Mesendoderm (in vitro differentiated cells): ENCODE measurements at regions not wholly inside any gene's neighbourhood (a gene's known extent, or its start where the extent isn't known, plus 50 kb on each side); places are given as distances from the start of the nearest gene placed in this dataset.

Experiments used
- DNase-seq: peaks from one replicate; pipeline ENCODE4 v3.0.0; 2013
- H2AK5ac ChIP-seq: 2 replicates; pipeline ENCODE4 v1.6.1; 2013; ENCODE audit warnings: low read length, inconsistent platforms
- H2BK120ac ChIP-seq: 2 replicates; pipeline ENCODE4 v1.6.1; 2013; ENCODE audit warnings: low read depth, mild to moderate bottlenecking, low read length, moderate library complexity, mixed read lengths
- H2BK15ac ChIP-seq: replicated peaks from 2 replicates; pipeline ENCODE4 v1.6.1; 2013; ENCODE audit warnings: low read depth, mild to moderate bottlenecking, moderate library complexity
- H2BK5ac ChIP-seq: 2 replicates; pipeline ENCODE4 v1.6.1; 2013; ENCODE audit warnings: low read length, inconsistent platforms
- H3K18ac ChIP-seq: 2 replicates; pipeline ENCODE4 v1.6.1; 2013; ENCODE audit warnings: mild to moderate bottlenecking, low read length, mixed read lengths
- H3K23ac ChIP-seq: one replicate; pipeline ENCODE4 v1.6.1; 2013; ENCODE audit warnings: low read length
- H3K27ac ChIP-seq: 2 replicates; pipeline ENCODE4 v1.5.1; 2013; ENCODE audit warnings: low read depth, mild to moderate bottlenecking, inconsistent platforms, low read length, moderate library complexity
- H3K27me3 ChIP-seq: 2 replicates; pipeline ENCODE4 v1.6.1; 2013; ENCODE audit warnings: low read length, control low read depth, mild to moderate bottlenecking, inconsistent platforms; ENCODE audit not compliant: insufficient read depth, poor library complexity
- H3K36me3 ChIP-seq: 2 replicates; pipeline ENCODE4 v1.6.1; 2013; ENCODE audit warnings: low read length, inconsistent platforms; ENCODE audit not compliant: control insufficient read depth, insufficient read depth
- H3K4ac ChIP-seq: one replicate; pipeline ENCODE4 v1.6.1; 2013; ENCODE audit warnings: low read depth, mild to moderate bottlenecking, low read length, moderate library complexity
- H3K4me1 ChIP-seq: 2 replicates; pipeline ENCODE4 v1.6.1; 2013; ENCODE audit warnings: low read depth, low read length, inconsistent platforms; ENCODE audit not compliant: control insufficient read depth
- H3K4me2 ChIP-seq: 2 replicates; pipeline ENCODE4 v1.6.1; 2013; ENCODE audit warnings: low read length
- H3K4me3 ChIP-seq: 2 replicates; pipeline ENCODE4 v1.5.1; 2013; ENCODE audit warnings: mild to moderate bottlenecking, low read length
- H3K56ac ChIP-seq: one replicate; pipeline ENCODE4 v1.6.1; 2013; ENCODE audit warnings: low read length
- H3K79me1 ChIP-seq: 2 replicates; pipeline ENCODE4 v1.6.1; 2013; ENCODE audit warnings: low read length, inconsistent platforms
- H3K79me2 ChIP-seq: 2 replicates; pipeline ENCODE4 v1.6.1; 2013; ENCODE audit warnings: mild to moderate bottlenecking, low read length; ENCODE audit not compliant: control insufficient read depth, insufficient read depth
- H3K9ac ChIP-seq: 2 replicates; pipeline ENCODE4 v1.6.1; 2013; ENCODE audit warnings: low read length, inconsistent platforms
- H4K5ac ChIP-seq: one replicate; pipeline ENCODE4 v1.6.1; 2013; ENCODE audit warnings: low read length
- H4K8ac ChIP-seq: one replicate; pipeline ENCODE4 v1.6.1; 2013; ENCODE audit warnings: low read depth, mild to moderate bottlenecking, control low read depth, low read length, moderate library complexity
- WGBS: extraction: QIAGEN DNeasy Blood & Tissue Kit; methylation state at CpG from one replicate; pipeline ENCODE4 v1.1.7; 2013; ENCODE audit warnings: low lambda C conversion rate, missing lambda C conversion rate; ENCODE audit not compliant: insufficient coverage; ENCODE audit errors: extremely low coverage; 5-methylcytosine and 5-hydroxymethylcytosine counted together

GRCh38 chr17:83180264-83180995, 101.0 kb downstream of the METRNL start:
- Histone ChIP-seq H3K79me2 (no peaks in the 10 kb centered on the region), H3K4me2 (no peak overlapping the region), H4K8ac (no peak overlapping the region), H3K4me1 (no peaks in the 10 kb centered on the region), H3K27me3 (no peaks in the 10 kb centered on the region), H4K5ac (no peak overlapping the region), H2BK5ac (no peak overlapping the region), H3K27ac (no peak overlapping the region), H3K36me3 (no peaks in the 10 kb centered on the region), H3K18ac (no peak overlapping the region), H3K56ac (no peak overlapping the region), H2AK5ac (no peak overlapping the region), H3K4ac (no peak overlapping the region), H3K23ac (no peak overlapping the region), H2BK120ac (no peak overlapping the region), H3K9ac (no peak overlapping the region), H3K79me1 (no peaks in the 10 kb centered on the region), H3K4me3 (no peak overlapping the region), H2BK15ac (no peak overlapping the region)
- no peak for DNase-seq
- WGBS: no CpG with 5 or more reads among the region's 25 CpGs

DNA sequence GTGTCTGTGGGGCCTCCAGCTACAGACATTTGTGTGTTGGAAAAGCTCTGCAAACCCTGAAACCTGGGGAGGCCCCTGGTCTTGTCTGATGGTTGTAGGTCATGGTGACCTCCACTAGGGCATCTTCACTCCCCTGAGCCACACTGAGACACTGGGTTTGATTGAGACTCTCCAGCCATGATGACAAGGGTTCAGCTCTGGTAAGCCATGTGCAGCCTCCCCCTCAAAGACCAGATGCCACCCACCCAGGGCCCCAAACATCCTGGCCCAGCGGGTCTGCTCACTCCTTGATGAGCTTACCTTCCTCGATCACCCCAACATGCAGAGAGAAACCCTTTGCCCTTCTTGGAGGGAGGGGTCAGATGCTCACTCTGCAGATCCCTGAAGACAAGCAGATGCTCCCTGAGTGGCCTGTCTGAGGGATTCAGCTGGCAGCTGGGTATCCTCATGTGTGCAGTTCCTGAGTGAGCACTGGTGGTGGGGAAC, 101.6 kb downstream of the METRNL start:
- H3K9ac ChIP-seq: no peak overlapping the region
- no peak overlapping the region for H3K23ac ChIP-seq
- H3K4ac ChIP-seq: no peak overlapping the region
- H3K4me1 ChIP-seq: no peaks in the 10 kb centered on the region
- H3K36me3 ChIP-seq: no peaks in the 10 kb centered on the region
- H2BK5ac ChIP-seq: no peak overlapping the region
- H2BK15ac ChIP-seq: no peak overlapping the region
- no peak overlapping the region for H4K8ac ChIP-seq
- no peaks in the 10 kb centered on the region for H3K79me2 ChIP-seq
- no CpG with 5 or more reads among the region's 2 CpGs for WGBS
- H3K27ac ChIP-seq: no peak overlapping the region
- H3K27me3 ChIP-seq: no peaks in the 10 kb centered on the region
- H2BK120ac ChIP-seq: no peak overlapping the region
- H3K4me3 ChIP-seq: no peak overlapping the region
- H4K5ac ChIP-seq: no peak overlapping the region
- no peak for DNase-seq
- no peak overlapping the region for H3K4me2 ChIP-seq
- H3K18ac ChIP-seq: no peak overlapping the region
- H3K79me1 ChIP-seq: no peaks in the 10 kb centered on the region
- no peak overlapping the region for H2AK5ac ChIP-seq
- no peak overlapping the region for H3K56ac ChIP-seq

- Histone ChIP-seq H3K18ac (no peak overlapping the region), H3K4me2 (no peak overlapping the region)
- WGBS: no CpG with 5 or more reads among the region's 13 CpGs
Measured at GRCh38 chr17:83181991-83182619, 102.7 kb downstream of the METRNL start.

GRCh38 chr17:83182620-83183101, 103.3 kb downstream of the METRNL start:
- no peak overlapping the region for H2BK5ac ChIP-seq
- H3K27me3 ChIP-seq: no peaks in the 10 kb centered on the region
- H2AK5ac ChIP-seq: no peak overlapping the region
- H3K9ac ChIP-seq: no peak overlapping the region
- H4K8ac ChIP-seq: no peak overlapping the region
- H3K56ac ChIP-seq: no peak overlapping the region
- no peak overlapping the region for H2BK120ac ChIP-seq
- no peak for DNase-seq
- no peaks in the 10 kb centered on the region for H3K4me1 ChIP-seq
- H4K5ac ChIP-seq: no peak overlapping the region
- H3K4me3 ChIP-seq: no peak overlapping the region
- no peak overlapping the region for H2BK15ac ChIP-seq
- no peaks in the 10 kb centered on the region for H3K79me2 ChIP-seq
- no peaks in the 10 kb centered on the region for H3K79me1 ChIP-seq
- no peak overlapping the region for H3K4me2 ChIP-seq
- H3K27ac ChIP-seq: no peak overlapping the region
- WGBS: no CpG with 5 or more reads among the region's 14 CpGs
- H3K36me3 ChIP-seq: no peaks in the 10 kb centered on the region
- no peak overlapping the region for H3K18ac ChIP-seq
- H3K23ac ChIP-seq: no peak overlapping the region
- H3K4ac ChIP-seq: no peak overlapping the region

More at GRCh38 chr17:83181991-83182619, 102.7 kb downstream of the METRNL start:
- Histone ChIP-seq H2BK120ac (no peak overlapping the region), H3K4ac (no peak overlapping the region), H4K5ac (no peak overlapping the region), H3K56ac (no peak overlapping the region), H3K23ac (no peak overlapping the region), H3K9ac (no peak overlapping the region), H3K27ac (no peak overlapping the region), H2BK5ac (no peak overlapping the region), H3K4me3 (no peak overlapping the region), H4K8ac (no peak overlapping the region), H3K79me1 (no peaks in the 10 kb centered on the region), H3K4me1 (no peaks in the 10 kb centered on the region), H3K27me3 (no peaks in the 10 kb centered on the region), H3K79me2 (no peaks in the 10 kb centered on the region), H2AK5ac (no peak overlapping the region), H2BK15ac (no peak overlapping the region), H3K36me3 (no peaks in the 10 kb centered on the region)
- DNase-seq: no peak

GRCh38 chr17:83183145-83183948, 103.9 kb downstream of the METRNL start:
- no peak for DNase-seq
- H3K27ac ChIP-seq: no peak overlapping the region

More at GRCh38 chr17:83183145-83183948, 103.9 kb downstream of the METRNL start:
- Histone ChIP-seq H3K4me2 (no peak overlapping the region), H2BK120ac (no peak overlapping the region), H4K8ac (no peak overlapping the region), H3K18ac (no peak overlapping the region), H2BK15ac (no peak overlapping the region), H3K36me3 (no peaks in the 10 kb centered on the region), H3K4me3 (no peak overlapping the region), H3K23ac (no peak overlapping the region), H2BK5ac (no peak overlapping the region), H3K4ac (no peak overlapping the region), H3K79me1 (no peaks in the 10 kb centered on the region), H3K79me2 (no peaks in the 10 kb centered on the region), H2AK5ac (no peak overlapping the region), H3K9ac (no peak overlapping the region), H4K5ac (no peak overlapping the region), H3K27me3 (no peaks in the 10 kb centered on the region), H3K4me1 (no peaks in the 10 kb centered on the region), H3K56ac (no peak overlapping the region)
- WGBS: no CpG with 5 or more reads among the region's 28 CpGs
